ENCODE measurements at regions not wholly inside any gene's neighbourhood (a gene's known extent, or its start where the extent isn't known, plus 50 kb on each side); places are given as distances from the start of the nearest gene placed in this dataset.

- TF ChIP-seq TSHZ1 (tag by site-specific recombination; IDR thresholded peaks at IDR 0.05; ENCODE audit: borderline replicate concordance) (no peak), CTCF (tag by site-specific recombination; IDR thresholded peaks at IDR 0.05) (no peak), ZBTB26 (tag by site-specific recombination; optimal IDR thresholded peaks at IDR 0.05) (no peak), BCL6B (tag by site-specific recombination; IDR thresholded peaks at IDR 0.05) (no peak), ZNF670 (tag by site-specific recombination; IDR thresholded peaks at IDR 0.05; ENCODE audit: low read depth) (no peak), ZFP37 (tag by site-specific recombination; IDR thresholded peaks at IDR 0.05) (no peak), ZNF155 (tag by site-specific recombination; IDR thresholded peaks at IDR 0.05) (no peak), ZNF792 (tag by site-specific recombination; IDR thresholded peaks at IDR 0.05) (no peak)
These were observed 851.4 kb upstream of the SOX11 start for GRCh38 chr2:4840791-4841190.
